A549 (cell line): ENCODE measurements at regions not wholly inside any gene's neighbourhood (a gene's known extent, or its start where the extent isn't known, plus 50 kb on each side); places are given as distances from the start of the nearest gene placed in this dataset.
"Not testable (repeated sequence)": the region's sequence is repeated elsewhere in the genome, so short reads cannot be mapped to it uniquely, and the experiment has no call there.

Experiments used
- ATAC-seq, 2 experiments: fragments of 200-7000 bp in 1 of 2; fragments of >200 bp in 1 of 2; cut with Nextera tagmentation in 1 of 2; cut with Tn5 transposase in 1 of 2; 3 replicates each; pipeline versions ENCODE4 v1.8.0 to v1.9.1; 2018 to 2020; ENCODE audit warnings: mild to moderate bottlenecking in 1 of 2, moderate library complexity in 1 of 2
- CTCF ChIA-PET: fragments of 300-600 bp; sonication (Branson Sonifier 250); formaldehyde crosslinking; extraction: SDS; loops from one replicate; lab custom pipeline; 2021; ENCODE audit warnings: antibody characterized with exemption, inconsistent platforms; lab: Yijun Ruan, JAX
- POLR2A ChIA-PET: fragments of 350-600 bp; formaldehyde crosslinking; extraction: SDS; loops from one replicate; lab custom pipeline; 2021; ENCODE audit warnings: antibody characterized with exemption, inconsistent platforms; lab: Yijun Ruan, JAX
- DNase-seq, 2 experiments: peaks; one replicate each; pipeline versions ENCODE4 v3.0.0 to v3.0.0-alpha.2; 2011 to 2016; ENCODE audit warnings: low read depth in 1 of 2, low spot score in 1 of 2
- FAIRE-seq: peaks from 2 replicates; lab custom pipeline; 2011; peaks lifted over from hg19 to GRCh38; lab: Jason Lieb, UNC
- H3K27ac ChIP-seq, 2 experiments: fragments of >200 bp; sonication (Bioruptor Twin); formaldehyde crosslinking; 3 replicates each; pipeline ENCODE4 v1.5.1; 2016 to 2017
- H3K4me1 ChIP-seq: fragments of >200 bp; sonication (Bioruptor Twin); formaldehyde crosslinking; 3 replicates; pipeline ENCODE4 v1.6.1; 2016
- H3K4me2 ChIP-seq: fragments of >200 bp; sonication (Bioruptor Twin); formaldehyde crosslinking; 3 replicates; pipeline ENCODE4 v1.6.1; 2016
- H3K4me3 ChIP-seq: fragments of >200 bp; sonication (Bioruptor Twin); formaldehyde crosslinking; 3 replicates; pipeline ENCODE4 v1.5.1; 2016
- H3K9me3 ChIP-seq: fragments of >200 bp; sonication (Bioruptor Twin); formaldehyde crosslinking; 3 replicates; pipeline ENCODE4 v1.6.1; 2016
- CBX8 ChIP-seq: fragments of 200-600 bp; sonication (generic); IDR thresholded peaks from 2 replicates; pipeline ENCODE4 v1.6.1; 2016
- CHD4 ChIP-seq: fragments of 200-600 bp; sonication (generic); IDR thresholded peaks from 2 replicates; pipeline ENCODE4 v1.6.1; 2016; ENCODE audit warnings: antibody characterized with exemption, mild to moderate bottlenecking, borderline replicate concordance
- HEYL ChIP-seq: fragments of 250-450 bp; sonication (Bioruptor Pico); IDR thresholded peaks from 2 replicates; pipeline ENCODE4 v1.8.0; 2021; ENCODE audit warnings: mild to moderate bottlenecking, moderate library complexity
- HOXA7 ChIP-seq: fragments of 250-450 bp; sonication (Bioruptor Pico); IDR thresholded peaks from 2 replicates; pipeline ENCODE4 v1.5.0; 2020; ENCODE audit warnings: mild to moderate bottlenecking, moderate library complexity
- MAZ ChIP-seq: fragments of 150-350 bp; IDR thresholded peaks from 2 replicates; pipeline ENCODE4 v1.6.1; 2014; ENCODE audit warnings: antibody characterized with exemption, low read depth, low read length, borderline replicate concordance
- NR3C1 ChIP-seq: fragments of >200 bp; sonication (Bioruptor Twin); formaldehyde crosslinking; IDR thresholded peaks from 3 replicates; pipeline ENCODE4 v1.6.1; 2017
- POLR2AphosphoS2 ChIP-seq: conservative IDR thresholded peaks from 2 replicates; pipeline ENCODE4 v1.6.1; 2012; ENCODE audit warnings: low read length, improper control_type of control experiment, inconsistent platforms
- RAD21 ChIP-seq, 2 experiments: fragments of >200 bp in 1 of 2; sonication (Bioruptor Twin) in 1 of 2; formaldehyde crosslinking in 1 of 2; IDR thresholded peaks in 1 of 2; conservative IDR thresholded peaks in 1 of 2; 2 replicates in 1 of 2; 3 replicates in 1 of 2; pipeline ENCODE4 v1.6.1; 2012 to 2018; ENCODE audit warnings: inconsistent platforms in 1 of 2
- RCOR1 ChIP-seq: fragments of 150-350 bp; IDR thresholded peaks from 2 replicates; pipeline ENCODE4 v1.6.1; 2014; ENCODE audit warnings: antibody characterized with exemption, low read length, low read depth
- RFX5 ChIP-seq: fragments of 450-650 bp; IDR thresholded peaks from 2 replicates; pipeline ENCODE4 v1.7.1; 2014; ENCODE audit warnings: antibody characterized with exemption, mild to moderate bottlenecking, moderate library complexity
- RNF2 ChIP-seq: fragments of 200-600 bp; sonication (generic); IDR thresholded peaks from 2 replicates; pipeline ENCODE4 v1.6.1; 2016; ENCODE audit warnings: low read depth, mild to moderate bottlenecking, antibody characterized with exemption, moderate library complexity, borderline replicate concordance
- ZSCAN20 ChIP-seq: fragments of 250-450 bp; sonication (Bioruptor Pico); IDR thresholded peaks from 2 replicates; pipeline ENCODE4 v1.8.0; 2022; ENCODE audit warnings: mild to moderate bottlenecking, moderate library complexity
- WGBS: methylation state at CpG from one replicate; pipeline ENCODE4 v1.1.6; 2017; ENCODE audit errors: missing lambda C conversion rate; 5-methylcytosine and 5-hydroxymethylcytosine counted together
- TF ChIP-seq, protein P1 (sequence below): fragments of 150-350 bp; IDR thresholded peaks from 2 replicates; pipeline ENCODE4 v1.6.1; 2014; ENCODE audit warnings: low read depth, mild to moderate bottlenecking, low read length
- TF ChIP-seq, protein P2 (sequence below): fragments of 450-650 bp; IDR thresholded peaks from 2 replicates; pipeline ENCODE4 v1.6.1; 2014; ENCODE audit warnings: antibody characterized with exemption

DNA sequence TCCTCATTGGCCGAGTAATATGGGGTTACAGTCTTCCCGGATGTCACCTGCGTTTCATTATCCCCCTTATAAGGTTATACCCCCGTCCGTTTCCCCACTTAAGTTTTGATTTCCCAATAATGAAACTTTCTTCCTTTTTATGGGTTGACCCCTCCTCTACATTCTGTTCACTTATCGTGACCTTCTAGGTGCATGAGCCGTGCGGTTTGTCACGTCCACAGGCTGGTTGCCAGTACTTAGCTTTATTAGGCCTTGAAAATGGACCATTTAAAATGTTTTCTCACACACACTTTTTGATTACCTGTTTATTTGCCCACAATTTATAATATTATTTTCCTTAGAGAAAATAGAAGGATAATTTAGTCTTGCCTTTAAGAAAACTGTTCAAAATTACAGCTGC, 111.5 kb downstream of the FAM174A start:
- TF ChIP-seq RFX5 (no peak), RCOR1 (no peak), ZSCAN20 (CRISPR knock-in tag) (no peak), NR3C1 (no peak)
- TF ChIP-seq, protein P1, sequence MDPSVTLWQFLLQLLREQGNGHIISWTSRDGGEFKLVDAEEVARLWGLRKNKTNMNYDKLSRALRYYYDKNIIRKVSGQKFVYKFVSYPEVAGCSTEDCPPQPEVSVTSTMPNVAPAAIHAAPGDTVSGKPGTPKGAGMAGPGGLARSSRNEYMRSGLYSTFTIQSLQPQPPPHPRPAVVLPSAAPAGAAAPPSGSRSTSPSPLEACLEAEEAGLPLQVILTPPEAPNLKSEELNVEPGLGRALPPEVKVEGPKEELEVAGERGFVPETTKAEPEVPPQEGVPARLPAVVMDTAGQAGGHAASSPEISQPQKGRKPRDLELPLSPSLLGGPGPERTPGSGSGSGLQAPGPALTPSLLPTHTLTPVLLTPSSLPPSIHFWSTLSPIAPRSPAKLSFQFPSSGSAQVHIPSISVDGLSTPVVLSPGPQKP: no peak
- TF ChIP-seq, protein P2, sequence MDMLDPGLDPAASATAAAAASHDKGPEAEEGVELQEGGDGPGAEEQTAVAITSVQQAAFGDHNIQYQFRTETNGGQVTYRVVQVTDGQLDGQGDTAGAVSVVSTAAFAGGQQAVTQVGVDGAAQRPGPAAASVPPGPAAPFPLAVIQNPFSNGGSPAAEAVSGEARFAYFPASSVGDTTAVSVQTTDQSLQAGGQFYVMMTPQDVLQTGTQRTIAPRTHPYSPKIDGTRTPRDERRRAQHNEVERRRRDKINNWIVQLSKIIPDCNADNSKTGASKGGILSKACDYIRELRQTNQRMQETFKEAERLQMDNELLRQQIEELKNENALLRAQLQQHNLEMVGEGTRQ: no peak
- POLR2A ChIA-PET: no interaction called here
- Histone ChIP-seq H3K4me3 (no peak overlapping the region), H3K27ac (no peak overlapping the region; a peak in 1 of 6 replicates), H3K4me2 (no peak overlapping the region), H3K4me1 (no peaks in the 10 kb centered on the region), H3K9me3 (no peaks in the 10 kb centered on the region)
- FAIRE-seq (no peak), ATAC-seq (no peak), DNase-seq (no peak)
- CTCF ChIA-PET: interaction anchor here (0.9 kb wide), 1 partner anchor 16 kb away, joined by 3 read pairs; no protein-coding TSS in a partner anchor
- 93% methylated on average over 9 of the region's 9 CpGs for WGBS

DNA sequence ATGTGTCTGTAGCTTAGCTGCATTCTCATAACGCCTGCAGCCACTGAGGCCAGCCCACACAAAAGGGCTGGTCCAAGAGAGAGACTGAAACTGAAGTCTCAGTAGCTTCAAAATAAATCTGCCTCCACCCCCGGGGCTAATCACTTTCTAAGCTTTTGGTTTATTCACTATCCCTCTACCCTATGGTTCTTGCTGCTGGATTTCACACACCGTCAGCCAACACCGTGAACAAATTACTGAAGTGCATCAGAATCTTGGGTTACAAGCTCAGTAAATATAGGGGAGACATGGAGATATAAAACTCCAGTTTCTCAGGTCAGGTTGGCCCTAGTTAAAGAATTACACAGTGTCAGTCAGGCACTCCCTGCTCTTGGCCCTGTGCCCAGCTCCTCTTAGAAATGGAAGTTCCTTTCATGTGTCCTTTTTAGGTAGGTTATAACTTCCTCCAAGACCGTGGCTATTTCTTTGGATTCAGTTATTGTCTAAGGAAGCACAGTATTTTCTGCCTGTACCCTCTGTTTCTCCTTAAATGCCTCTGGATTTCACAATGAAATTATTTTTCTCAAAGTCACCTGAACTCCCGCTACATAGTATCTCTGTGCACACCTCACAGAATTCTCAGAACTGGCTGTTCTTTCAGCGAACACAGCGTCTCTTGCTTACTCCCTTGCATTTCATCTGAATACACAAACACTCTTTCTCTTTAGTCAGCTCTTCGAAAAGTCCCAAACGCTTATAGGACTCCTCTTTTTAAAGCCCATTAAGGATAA, 112.5 kb downstream of the FAM174A start:
- H3K4me1 ChIP-seq: no peaks in the 10 kb centered on the region
- H3K9me3 ChIP-seq: no peaks in the 10 kb centered on the region
- ATAC-seq: peak; percentile 42 to 50; a peak in 4 of 6 replicates
- peak overlapping the region; percentile 23; the same call in 2 of the 3 replicates for H3K4me2 ChIP-seq
- H3K4me3 ChIP-seq: no peak overlapping the region
- TF ChIP-seq CBX8: no peak
- no peak for TF ChIP-seq RAD21 (conservative IDR thresholded peaks at IDR 0.05 in 1 of 2, IDR thresholded peaks at IDR 0.05 in 1 of 2)
- TF ChIP-seq, all 56 proteins: peak for 0
- DNase-seq (peak in 1 of 2 experiments; percentile 24), FAIRE-seq (no peak)
- H3K27ac ChIP-seq: no peak overlapping the region; a peak in 1 of 6 replicates
- ChIA-PET CTCF (interaction anchor here (0.9 kb wide), 1 partner anchor 17 kb away, joined by 3 read pairs; no protein-coding TSS in a partner anchor), POLR2A (no interaction called here)
- 54% methylated on average over 10 of the region's 10 CpGs for WGBS

DNA sequence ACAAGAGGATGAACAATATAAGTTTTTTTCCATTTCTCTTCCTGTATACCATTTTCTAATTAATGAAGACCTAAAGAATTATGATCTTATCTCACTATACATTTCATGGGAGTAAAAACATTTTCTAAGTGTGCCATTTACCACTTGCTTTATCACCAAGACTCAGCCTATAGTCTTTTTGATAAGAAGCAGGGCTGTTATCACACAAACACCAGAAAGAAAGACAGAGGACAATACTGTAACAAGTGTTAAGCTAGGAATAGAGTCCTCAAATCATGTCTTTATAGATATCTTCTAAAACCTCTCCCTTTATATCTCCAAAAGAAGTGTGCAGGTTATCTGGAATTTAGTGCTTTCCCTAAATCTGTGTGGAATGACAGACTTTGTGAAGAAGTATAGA, 119.7 kb downstream of the FAM174A start:
- DNase-seq (no peak), ATAC-seq (no peak), FAIRE-seq (no peak)
- H3K9me3 ChIP-seq: no peaks in the 10 kb centered on the region
- H3K4me2 ChIP-seq: no peak overlapping the region
- ChIA-PET CTCF (no interaction called here), POLR2A (no interaction called here)
- H3K27ac ChIP-seq: no peak overlapping the region
- H3K4me3 ChIP-seq: no peak overlapping the region
- no peak for TF ChIP-seq CHD4
- TF ChIP-seq HEYL (CRISPR knock-in tag): no peak
- TF ChIP-seq POLR2AphosphoS2: no peak
- no peak for TF ChIP-seq RCOR1
- no peaks in the 10 kb centered on the region for H3K4me1 ChIP-seq

DNA sequence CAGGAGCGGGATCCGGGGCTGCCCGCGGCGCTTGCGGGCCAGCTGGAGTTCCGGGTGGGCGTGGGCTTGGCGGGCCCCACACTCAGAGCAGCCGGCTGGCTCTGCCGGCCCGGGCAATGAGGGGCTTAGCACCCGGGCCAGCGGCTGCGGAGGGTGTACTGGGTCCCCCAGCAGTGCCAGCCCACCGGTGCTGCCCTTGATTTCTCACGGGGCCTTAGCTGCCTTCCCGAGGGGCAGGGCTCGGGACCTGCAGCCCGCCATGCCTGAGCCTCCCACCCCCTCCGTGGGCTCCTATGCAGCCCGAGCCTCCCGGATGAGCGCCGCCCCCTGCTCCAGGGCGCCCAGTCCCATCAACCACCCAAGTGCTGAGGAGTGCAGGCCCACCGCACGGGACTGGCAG, 121.6 kb downstream of the FAM174A start:
- H3K9me3 ChIP-seq, H3K4me1 ChIP-seq, H3K4me2 ChIP-seq, DNase-seq, H3K4me3 ChIP-seq, ATAC-seq, POLR2A ChIA-PET, FAIRE-seq, H3K27ac ChIP-seq: not testable (repeated sequence)
- CTCF ChIA-PET: interaction anchor here (1.2 kb wide), 1 partner anchor 22 kb away, joined by 3 read pairs; no protein-coding TSS in a partner anchor
- WGBS: 79% methylated on average over 8 of the region's 28 CpGs

DNA sequence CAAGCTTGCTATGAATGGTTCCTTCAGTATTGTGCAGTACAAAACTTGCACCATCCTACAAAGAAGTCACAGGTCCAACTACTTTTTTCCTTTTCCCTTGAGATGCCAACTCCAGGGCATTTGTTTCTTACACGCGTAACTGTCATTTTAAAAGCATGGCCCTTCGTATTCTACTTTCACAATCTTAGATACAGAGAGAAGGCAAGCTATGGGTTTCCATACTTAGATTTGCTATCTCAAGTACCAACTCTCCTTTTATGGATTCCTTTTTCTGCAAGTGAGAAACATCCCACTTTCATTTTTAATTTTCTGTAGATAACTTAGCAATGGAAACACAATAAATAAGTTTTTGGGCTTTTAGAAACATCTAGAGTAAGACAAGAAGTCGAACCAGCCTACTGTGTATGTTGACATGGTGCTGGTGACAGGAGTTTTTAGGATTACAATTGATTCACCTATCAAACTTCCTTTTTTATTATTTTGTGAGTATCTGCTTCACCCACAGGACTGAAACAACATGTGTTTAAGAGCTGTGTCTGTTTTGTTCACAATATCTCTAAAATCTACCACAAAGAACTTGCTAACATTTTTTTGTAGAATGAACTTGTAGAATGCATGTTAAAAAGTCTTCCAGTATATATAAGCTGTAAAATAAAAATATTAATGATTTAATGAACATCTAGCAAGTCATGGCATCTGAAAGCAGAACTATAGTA, 124.1 kb downstream of the FAM174A start:
- WGBS: 73% methylated on average over 4 of the region's 4 CpGs
- DNase-seq (no peak), FAIRE-seq (no peak), ATAC-seq (no peak)
- TF ChIP-seq CBX8 (no peak), ZSCAN20 (CRISPR knock-in tag) (no peak), RNF2 (no peak), HEYL (CRISPR knock-in tag) (no peak), HOXA7 (CRISPR knock-in tag) (no peak), MAZ (no peak)
- TF ChIP-seq, protein P2: no peak
- Histone ChIP-seq H3K9me3 (no peaks in the 10 kb centered on the region), H3K4me2 (no peak overlapping the region), H3K27ac (no peak overlapping the region), H3K4me3 (no peak overlapping the region), H3K4me1 (no peaks in the 10 kb centered on the region)
- ChIA-PET POLR2A (no interaction called here), CTCF (no interaction called here)
